IMR-90 (cell line): ENCODE measurements at regions not wholly inside any gene's neighbourhood (a gene's known extent, or its start where the extent isn't known, plus 50 kb on each side); places are given as distances from the start of the nearest gene placed in this dataset.

ENCODE experiments used
- CEBPB ChIP-seq: IDR thresholded peaks from 2 replicates; pipeline ENCODE4 v1.6.1; 2012; ENCODE audit warnings: low read depth, low read length, improper control_type of control experiment
- RAD21 ChIP-seq: IDR thresholded peaks from 2 replicates; pipeline ENCODE4 v1.6.1; 2012; ENCODE audit warnings: low read length, improper control_type of control experiment
- SMC3 ChIP-seq: fragments of 150-350 bp; IDR thresholded peaks from 2 replicates; pipeline ENCODE4 v1.6.1; 2016; ENCODE audit warnings: low read depth, mild to moderate bottlenecking, antibody characterized with exemption, low read length, moderate library complexity
- TF ChIP-seq, protein P1 (sequence below): conservative IDR thresholded peaks from 2 replicates; pipeline ENCODE4 v1.5.1; 2012; ENCODE audit warnings: mild to moderate bottlenecking, low read depth, low read length, improper control_type of control experiment

DNA sequence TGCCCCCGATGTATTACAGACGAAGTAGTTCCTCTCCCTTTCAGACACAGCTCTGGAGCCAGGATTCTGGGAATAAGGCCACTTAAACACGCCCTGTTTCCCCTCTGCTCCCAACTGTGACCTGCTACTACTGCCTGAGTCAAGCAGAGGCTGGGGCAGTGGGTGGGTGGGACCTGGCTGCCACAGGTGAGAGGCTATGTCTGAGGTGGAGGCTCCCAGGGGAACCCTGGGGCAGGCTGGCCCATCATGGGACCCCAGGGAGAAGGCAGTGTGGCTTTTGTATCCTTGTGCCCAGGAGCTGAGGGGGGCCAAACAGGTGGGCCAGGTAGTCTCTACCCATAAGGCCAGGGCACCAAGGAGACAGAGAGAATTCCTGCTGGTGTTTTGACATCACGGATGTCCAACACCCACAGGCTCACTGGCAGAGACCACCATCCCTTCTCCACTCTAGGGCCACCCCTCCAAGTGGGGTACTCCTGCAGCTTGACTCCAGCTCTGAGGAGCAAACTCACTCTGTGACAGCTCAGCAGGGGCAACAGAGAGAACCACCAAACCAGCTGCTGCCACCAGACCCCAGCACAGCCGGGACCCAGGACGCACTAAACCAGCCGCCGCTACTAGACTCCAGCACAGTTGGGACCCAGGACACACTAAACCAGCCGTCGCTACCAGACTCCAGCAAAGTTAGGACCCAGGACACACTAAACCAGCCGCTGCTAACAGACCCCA, 105.3 kb upstream of the SMURF2 start:
- TF ChIP-seq, protein P1, sequence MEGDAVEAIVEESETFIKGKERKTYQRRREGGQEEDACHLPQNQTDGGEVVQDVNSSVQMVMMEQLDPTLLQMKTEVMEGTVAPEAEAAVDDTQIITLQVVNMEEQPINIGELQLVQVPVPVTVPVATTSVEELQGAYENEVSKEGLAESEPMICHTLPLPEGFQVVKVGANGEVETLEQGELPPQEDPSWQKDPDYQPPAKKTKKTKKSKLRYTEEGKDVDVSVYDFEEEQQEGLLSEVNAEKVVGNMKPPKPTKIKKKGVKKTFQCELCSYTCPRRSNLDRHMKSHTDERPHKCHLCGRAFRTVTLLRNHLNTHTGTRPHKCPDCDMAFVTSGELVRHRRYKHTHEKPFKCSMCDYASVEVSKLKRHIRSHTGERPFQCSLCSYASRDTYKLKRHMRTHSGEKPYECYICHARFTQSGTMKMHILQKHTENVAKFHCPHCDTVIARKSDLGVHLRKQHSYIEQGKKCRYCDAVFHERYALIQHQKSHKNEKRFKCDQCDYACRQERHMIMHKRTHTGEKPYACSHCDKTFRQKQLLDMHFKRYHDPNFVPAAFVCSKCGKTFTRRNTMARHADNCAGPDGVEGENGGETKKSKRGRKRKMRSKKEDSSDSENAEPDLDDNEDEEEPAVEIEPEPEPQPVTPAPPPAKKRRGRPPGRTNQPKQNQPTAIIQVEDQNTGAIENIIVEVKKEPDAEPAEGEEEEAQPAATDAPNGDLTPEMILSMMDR: no peak
- no peak for TF ChIP-seq RAD21
- TF ChIP-seq SMC3: no peak
- no peak for TF ChIP-seq CEBPB
